Stimulated activated naive B cell treated with anti-CD40 and anti-IgM and Interleukin-4, amounts not matched to agents 10 μg/mL and 1 μg/mL and 100 μg/mL, for 72 hours (primary cell): ENCODE measurements at regions not wholly inside any gene's neighbourhood (a gene's known extent, or its start where the extent isn't known, plus 50 kb on each side); places are given as distances from the start of the nearest gene placed in this dataset.

Experiments
- ATAC-seq, 2 donors: fragments of 150-1000 bp; cut with Tn5 transposase; replicated peaks; 2 replicates each; pipeline ENCODE4 v1.10.0; 2021; ENCODE audit warnings: moderate library complexity in 1 of 2
- DNase-seq: peaks from one replicate; pipeline ENCODE4 v3.0.0; 2021
- H3K27ac Mint-ChIP-seq: one replicate; pipeline ENCODE4 v1.8.0; 2022; ENCODE audit warnings: mild to moderate bottlenecking, mixed read lengths
- H3K27me3 Mint-ChIP-seq, 2 donors: one replicate each; pipeline ENCODE4 v1.8.0; 2022; ENCODE audit warnings: mixed read lengths in 2 of 2
- H3K36me3 Mint-ChIP-seq, 2 donors: one replicate each; pipeline ENCODE4 v1.8.0; 2022; ENCODE audit warnings: mixed read lengths in 2 of 2, mild to moderate bottlenecking in 1 of 2
- H3K4me1 Mint-ChIP-seq, 2 donors: one replicate each; pipeline ENCODE4 v1.8.0; 2022; ENCODE audit warnings: mixed read lengths in 2 of 2, mild to moderate bottlenecking in 1 of 2
- H3K4me3 Mint-ChIP-seq, 2 donors: one replicate each; pipeline ENCODE4 v1.8.0; 2022; ENCODE audit warnings: mild to moderate bottlenecking in 2 of 2, mixed read lengths in 2 of 2, moderate library complexity in 1 of 2
- H3K9me3 Mint-ChIP-seq, 2 donors: one replicate each; pipeline ENCODE4 v1.8.0; 2022; ENCODE audit warnings: mixed read lengths in 2 of 2, mild to moderate bottlenecking in 1 of 2

GRCh38 chr2:121872651-121873050, 117.2 kb downstream of the TSN start:
- no peak for DNase-seq
- H3K4me1 Mint-ChIP-seq: no peaks in the 10 kb centered on the region
- no peak for ATAC-seq
- no peak overlapping the region for H3K27ac Mint-ChIP-seq
- peaks cover 9 to 10% of the 10 kb centered on the region in 2 donors for H3K27me3 Mint-ChIP-seq
- no peak overlapping the region for H3K4me3 Mint-ChIP-seq
- no peaks in the 10 kb centered on the region for H3K9me3 Mint-ChIP-seq
- H3K36me3 Mint-ChIP-seq: no peaks in the 10 kb centered on the region

GRCh38 chr2:121873864-121874263, 118.4 kb downstream of the TSN start:
- Mint-ChIP-seq H3K36me3 (no peaks in the 10 kb centered on the region), H3K27ac (no peak overlapping the region), H3K9me3 (peaks cover 1 to 7% of the 10 kb centered on the region in 2 donors), H3K4me1 (no peaks in the 10 kb centered on the region), H3K4me3 (no peak overlapping the region), H3K27me3 (peaks cover 9 to 16% of the 10 kb centered on the region in 2 donors)
- no peak for DNase-seq
- no peak for ATAC-seq

- ATAC-seq: no peak
- Mint-ChIP-seq H3K4me1 (no peaks in the 10 kb centered on the region), H3K9me3 (peaks cover 1 to 7% of the 10 kb centered on the region in 2 donors), H3K4me3 (no peak overlapping the region), H3K36me3 (no peaks in the 10 kb centered on the region), H3K27me3 (peaks cover 6 to 11% of the 10 kb centered on the region in 2 donors), H3K27ac (no peak overlapping the region)
- no peak for DNase-seq
These were observed 120.2 kb downstream of the TSN start for GRCh38 chr2:121875585-121876185.

GRCh38 chr2:121877366-121877765, 121.9 kb downstream of the TSN start:
- Mint-ChIP-seq H3K4me1 (no peaks in the 10 kb centered on the region), H3K9me3 (peaks cover 1 to 7% of the 10 kb centered on the region in 2 donors), H3K4me3 (no peak overlapping the region), H3K27ac (no peak overlapping the region), H3K27me3 (peaks cover 17 to 19% of the 10 kb centered on the region in 2 donors), H3K36me3 (no peaks in the 10 kb centered on the region)
- no peak for ATAC-seq
- DNase-seq: no peak

DNA sequence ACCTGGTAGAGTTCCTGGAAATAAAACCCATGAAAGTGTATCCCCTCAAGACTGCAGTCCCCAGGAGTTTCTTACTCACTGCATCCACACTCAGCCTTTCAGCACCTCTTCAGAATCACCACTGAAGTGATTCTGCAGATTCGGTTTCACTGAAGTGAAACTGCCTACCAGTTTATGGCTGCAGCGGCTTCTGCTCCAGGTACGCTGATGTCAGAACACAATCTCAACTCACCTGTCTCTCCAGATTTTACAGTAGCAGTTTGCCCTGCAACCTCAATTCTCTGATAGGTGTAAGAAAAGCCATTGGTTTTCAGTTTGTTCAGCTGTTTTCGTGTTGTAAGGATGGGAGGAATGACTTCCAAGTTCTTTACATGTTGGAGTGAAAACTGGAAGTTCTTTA, 124.8 kb downstream of the TSN start:
- no peaks in the 10 kb centered on the region for H3K4me1 Mint-ChIP-seq
- H3K9me3 Mint-ChIP-seq: peaks cover 1 to 7% of the 10 kb centered on the region in 2 donors
- no peak for DNase-seq
- no peak for ATAC-seq
- no peak overlapping the region for H3K27ac Mint-ChIP-seq
- peaks cover 17 to 26% of the 10 kb centered on the region in 2 donors for H3K27me3 Mint-ChIP-seq
- H3K4me3 Mint-ChIP-seq: no peak overlapping the region
- no peaks in the 10 kb centered on the region for H3K36me3 Mint-ChIP-seq

DNA sequence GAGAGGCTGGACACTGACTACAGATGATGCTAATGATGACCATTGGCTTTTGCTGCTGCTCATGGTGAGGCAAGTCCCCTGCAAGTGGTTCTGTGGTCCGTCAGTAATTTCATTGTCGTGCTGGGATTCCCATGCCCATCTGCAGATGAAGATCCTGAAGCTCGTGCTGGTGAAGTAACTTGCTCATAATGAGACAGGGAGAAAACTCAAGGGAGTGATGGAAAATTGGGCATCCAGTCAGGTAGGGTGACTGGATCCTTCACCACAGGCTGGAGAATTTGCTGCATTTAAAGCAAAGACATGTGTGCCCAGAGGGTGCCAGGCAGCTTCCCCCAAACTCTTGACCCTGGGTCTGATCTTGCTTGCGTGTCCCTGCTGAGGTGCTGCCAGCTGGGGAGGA, 125.6 kb downstream of the TSN start:
- H3K27me3 Mint-ChIP-seq: peaks cover 17 to 24% of the 10 kb centered on the region in 2 donors
- H3K27ac Mint-ChIP-seq: no peak overlapping the region
- peaks cover 1 to 7% of the 10 kb centered on the region in 2 donors for H3K9me3 Mint-ChIP-seq
- H3K4me1 Mint-ChIP-seq: no peaks in the 10 kb centered on the region
- DNase-seq: no peak
- ATAC-seq: no peak
- H3K36me3 Mint-ChIP-seq: no peaks in the 10 kb centered on the region
- no peak overlapping the region for H3K4me3 Mint-ChIP-seq

GRCh38 chr2:121881950-121882349, 126.5 kb downstream of the TSN start:
- Mint-ChIP-seq H3K27me3 (peaks cover 17 to 24% of the 10 kb centered on the region in 2 donors), H3K9me3 (peaks cover 1 to 7% of the 10 kb centered on the region in 2 donors), H3K4me1 (no peaks in the 10 kb centered on the region), H3K36me3 (no peaks in the 10 kb centered on the region), H3K4me3 (no peak overlapping the region), H3K27ac (no peak overlapping the region)
- DNase-seq: no peak
- ATAC-seq: no peak

DNA sequence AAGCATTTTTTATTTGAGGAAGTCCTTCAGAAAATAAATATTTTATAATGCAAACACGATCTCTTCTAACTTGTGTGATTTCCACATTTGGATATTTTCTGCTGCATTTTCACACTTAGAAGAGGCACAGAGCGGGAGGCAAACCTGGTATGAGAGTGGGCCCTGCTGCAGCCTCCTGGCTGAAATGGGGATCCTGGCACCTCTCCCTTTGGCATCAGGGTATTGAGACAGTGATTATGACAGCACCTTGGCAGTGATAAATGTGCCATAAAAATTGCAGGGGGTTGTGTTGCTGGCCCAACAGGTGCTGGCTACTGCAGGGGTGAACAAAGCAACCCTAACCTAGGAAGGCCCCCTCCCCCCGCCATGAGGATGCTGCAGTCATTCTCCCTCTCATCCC, 128.6 kb downstream of the TSN start:
- ATAC-seq: no peak
- Mint-ChIP-seq H3K27me3 (peaks cover 17 to 24% of the 10 kb centered on the region in 2 donors), H3K36me3 (no peaks in the 10 kb centered on the region)

GRCh38 chr2:121884511-121884921, 129.1 kb downstream of the TSN start:
- no peaks in the 10 kb centered on the region for H3K9me3 Mint-ChIP-seq
- H3K4me1 Mint-ChIP-seq: no peaks in the 10 kb centered on the region
- ATAC-seq (no peak), DNase-seq (no peak)
- H3K4me3 Mint-ChIP-seq: no peak overlapping the region
- H3K36me3 Mint-ChIP-seq: no peaks in the 10 kb centered on the region
- peaks cover 15 to 25% of the 10 kb centered on the region in 2 donors for H3K27me3 Mint-ChIP-seq
- H3K27ac Mint-ChIP-seq: no peak overlapping the region

More for the DNA sequence above, 128.6 kb downstream of the TSN start:
- Mint-ChIP-seq H3K4me1 (no peaks in the 10 kb centered on the region), H3K27ac (no peak overlapping the region), H3K4me3 (no peak overlapping the region), H3K9me3 (no peaks in the 10 kb centered on the region)
- no peak for DNase-seq

DNA sequence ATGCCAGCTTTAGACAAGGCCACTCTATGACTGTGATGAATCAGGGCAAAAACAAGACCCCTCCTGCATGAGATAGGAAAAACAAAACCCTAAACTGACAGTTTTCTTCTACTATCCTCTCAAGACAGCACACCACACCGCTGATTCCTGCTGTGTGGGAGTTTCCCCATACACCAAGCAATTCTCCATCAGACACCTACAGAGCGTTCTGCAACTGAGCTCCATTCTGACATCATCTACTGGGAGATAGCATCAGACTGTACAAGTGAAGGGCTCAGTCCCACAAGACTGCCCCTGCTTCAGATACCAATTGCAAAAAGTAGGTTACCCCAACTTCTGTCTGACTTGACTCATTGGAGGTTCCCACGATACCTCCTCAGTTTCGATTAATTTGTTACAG, 130.6 kb downstream of the TSN start:
- ATAC-seq (no peak), DNase-seq (no peak)
- Mint-ChIP-seq H3K27me3 (peaks cover 7 to 28% of the 10 kb centered on the region in 2 donors), H3K4me3 (no peak overlapping the region), H3K4me1 (no peaks in the 10 kb centered on the region), H3K9me3 (no peaks in the 10 kb centered on the region), H3K27ac (no peak overlapping the region), H3K36me3 (no peaks in the 10 kb centered on the region)

GRCh38 chr2:121887513-121888188, 132.2 kb downstream of the TSN start:
- Mint-ChIP-seq H3K36me3 (no peaks in the 10 kb centered on the region), H3K9me3 (no peaks in the 10 kb centered on the region), H3K4me3 (no peak overlapping the region), H3K4me1 (no peaks in the 10 kb centered on the region), H3K27ac (no peak overlapping the region), H3K27me3 (peaks cover 0 to 22% of the 10 kb centered on the region in 2 donors)
- DNase-seq (no peak), ATAC-seq (no peak)

GRCh38 chr2:121888189-121888557, 132.7 kb downstream of the TSN start:
- Mint-ChIP-seq H3K9me3 (no peaks in the 10 kb centered on the region), H3K27ac (no peak overlapping the region), H3K36me3 (no peaks in the 10 kb centered on the region), H3K4me1 (no peaks in the 10 kb centered on the region), H3K27me3 (peaks cover 0 to 22% of the 10 kb centered on the region in 2 donors), H3K4me3 (no peak overlapping the region)
- DNase-seq (peak; percentile 3), ATAC-seq (peak; percentile 72 to 77)

DNA sequence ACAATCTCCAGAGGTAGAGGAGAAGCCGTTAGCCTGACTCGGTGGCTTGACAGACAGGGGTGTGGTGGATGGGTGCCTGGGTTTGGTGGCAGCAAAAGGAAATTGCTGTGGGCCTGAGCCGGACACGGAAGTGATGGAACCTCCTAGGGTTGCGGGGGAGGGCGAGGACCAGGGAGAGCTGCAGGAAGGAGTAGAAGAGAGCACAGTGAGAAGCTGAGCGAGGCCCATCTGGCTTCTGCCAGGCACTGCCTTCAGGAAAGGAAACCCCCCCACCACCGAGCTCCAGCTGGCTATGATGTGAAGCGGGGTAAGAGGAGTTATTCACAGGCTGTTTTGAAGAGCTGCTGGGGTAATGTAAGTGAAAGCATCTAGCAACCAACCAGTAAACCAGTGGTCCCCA, 134.6 kb downstream of the TSN start:
- no peak overlapping the region for H3K4me3 Mint-ChIP-seq
- H3K27ac Mint-ChIP-seq: no peak overlapping the region
- no peak for DNase-seq
- H3K4me1 Mint-ChIP-seq: no peaks in the 10 kb centered on the region
- H3K27me3 Mint-ChIP-seq: peaks cover 0 to 18% of the 10 kb centered on the region in 2 donors
- H3K36me3 Mint-ChIP-seq: no peaks in the 10 kb centered on the region
- ATAC-seq: no peak
- no peaks in the 10 kb centered on the region for H3K9me3 Mint-ChIP-seq

DNA sequence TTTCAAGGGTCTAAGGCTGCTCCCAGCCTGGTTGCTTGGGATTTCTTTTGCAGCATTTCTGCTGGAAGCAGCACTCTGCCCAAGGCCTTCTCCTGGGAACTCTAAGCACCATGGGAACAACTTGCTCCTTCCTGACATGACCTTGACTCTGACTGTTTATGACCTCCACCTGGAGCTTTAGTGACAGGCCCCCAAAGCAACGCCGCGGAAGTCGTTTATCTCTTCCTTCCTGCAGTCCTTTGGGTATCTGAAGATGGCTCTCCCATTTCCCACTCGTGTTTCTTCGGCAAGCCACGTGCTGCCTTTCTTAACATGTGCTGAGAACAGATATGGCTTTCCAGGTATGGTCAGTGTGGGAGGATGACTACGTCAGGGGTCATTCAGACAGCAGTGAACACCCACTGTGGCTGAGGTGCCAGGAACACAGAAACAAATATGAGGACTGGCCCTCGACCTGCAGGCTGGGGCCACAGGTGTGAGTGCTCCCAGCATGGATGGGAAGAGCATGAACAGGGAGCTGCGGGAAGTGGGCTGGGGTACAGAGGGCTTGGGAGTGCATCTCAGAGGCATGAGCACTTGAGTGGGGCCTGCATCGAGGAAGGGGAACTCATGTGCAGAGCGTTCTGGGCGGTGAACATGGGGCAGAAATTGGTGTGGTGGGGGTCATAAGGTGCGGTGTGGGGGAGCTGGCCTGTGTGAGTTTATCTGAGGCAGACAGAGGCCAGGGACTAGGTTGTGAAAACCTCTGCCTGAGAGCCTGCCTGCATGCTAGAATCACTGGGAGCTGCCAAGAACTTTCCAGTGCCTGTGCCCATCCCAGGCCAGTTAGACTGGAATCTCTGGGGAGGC, 140.5 kb downstream of the TSN start:
- Mint-ChIP-seq H3K27me3 (peaks cover 5 to 11% of the 10 kb centered on the region in 2 donors), H3K4me1 (no peaks in the 10 kb centered on the region), H3K36me3 (no peaks in the 10 kb centered on the region), H3K4me3 (no peak overlapping the region), H3K27ac (no peak overlapping the region), H3K9me3 (no peaks in the 10 kb centered on the region)
- DNase-seq (no peak), ATAC-seq (no peak)
